K562 (cell line): ENCODE measurements at regions not wholly inside any gene's neighbourhood (a gene's known extent, or its start where the extent isn't known, plus 50 kb on each side); places are given as distances from the start of the nearest gene placed in this dataset.

Source experiments
- ATAC-seq: fragments of 200-7000 bp; cut with Tn5 transposase; 3 replicates; pipeline ENCODE4 v1.9.1; 2020; ENCODE audit warnings: moderate library complexity
- BruUV-seq: library from RNA; stranded (reverse); fragments of 400-500 nt; replicated peaks from 2 replicates; lab custom pipeline; 2021; lab: Mats Ljungman, UMichigan
- CTCF ChIA-PET: fragments of 300-600 bp; formaldehyde crosslinking; extraction: SDS; loops from one replicate; lab custom pipeline; 2021; ENCODE audit warnings: low intra/inter-chr PET ratio; lab: Yijun Ruan, JAX
- POLR2A ChIA-PET: fragments of 300-600, 350-650 bp; sonication (Branson Sonifier 250); formaldehyde crosslinking; extraction: SDS; loops from one replicate; lab custom pipeline; 2021; ENCODE audit warnings: antibody characterized with exemption, inconsistent platforms; lab: Yijun Ruan, JAX
- DNase-seq, 4 experiments: peaks; one replicate each; pipeline versions ENCODE4 v3.0.0 to v3.0.0-alpha.2; 2011 to 2018; ENCODE audit warnings: low spot score in 3 of 4, mixed read lengths in 3 of 4; ENCODE audit errors: extremely low read depth in 1 of 4
- FAIRE-seq: peaks from 2 replicates; lab custom pipeline; 2011; peaks lifted over from hg19 to GRCh38; lab: Jason Lieb, UNC
- H2AFZ ChIP-seq: 2 replicates; pipeline ENCODE4 v1.6.0; 2011; ENCODE audit warnings: low read depth, low read length, control low read depth, inconsistent platforms
- H3K27ac ChIP-seq: fragments of 200-600 bp; 3 replicates; pipeline ENCODE4 v1.8.0; 2011; ENCODE audit warnings: low read depth, mild to moderate bottlenecking, control low read depth, inconsistent platforms, low read length, moderate library complexity, mixed read lengths; ENCODE audit errors: extremely low read depth
- H3K27me3 ChIP-seq, 2 experiments: fragments of 300-600 bp in 1 of 2; 2 replicates in 1 of 2; 3 replicates in 1 of 2; pipeline versions ENCODE4 v1.6.0 to v1.8.0; 2011; ENCODE audit warnings: inconsistent platforms in 2 of 2, low read length in 2 of 2, mild to moderate bottlenecking in 1 of 2, mixed read lengths in 1 of 2, moderate library complexity in 1 of 2; ENCODE audit not compliant: control insufficient read depth in 2 of 2, insufficient read depth in 2 of 2
- H3K36me3 ChIP-seq: fragments of 300-600 bp; 3 replicates; pipeline ENCODE4 v1.8.0; 2011; ENCODE audit warnings: mild to moderate bottlenecking, low read length, inconsistent platforms; ENCODE audit not compliant: control insufficient read depth, insufficient read depth
- H3K4me1 ChIP-seq, 2 experiments: fragments of 200-600 bp in 1 of 2; replicated peaks in 1 of 2; 2 replicates in 1 of 2; 3 replicates in 1 of 2; pipeline versions ENCODE4 v1.5.1 to v1.8.0; 2011; ENCODE audit warnings: inconsistent platforms in 2 of 2, low read length in 2 of 2, mild to moderate bottlenecking in 1 of 2, mixed read lengths in 1 of 2, moderate library complexity in 1 of 2; ENCODE audit not compliant: control insufficient read depth in 2 of 2, insufficient read depth in 2 of 2
- H3K4me2 ChIP-seq: 2 replicates; pipeline ENCODE4 v1.6.1; 2011; ENCODE audit warnings: low read length, control low read depth, inconsistent platforms, mixed read lengths; ENCODE audit not compliant: insufficient read depth
- H3K4me3 ChIP-seq: fragments of 200-600 bp; sonication (generic), shearing (Covaris generic); 2 replicates; pipeline ENCODE4 v1.5.1; 2016; ENCODE audit warnings: control low read depth, inconsistent platforms
- H3K79me2 ChIP-seq: fragments of 200-600 bp; 3 replicates; pipeline ENCODE4 v1.8.0; 2011; ENCODE audit warnings: low read length, inconsistent platforms; ENCODE audit not compliant: control insufficient read depth, insufficient read depth
- H3K9ac ChIP-seq, 2 experiments: 2 replicates each; pipeline versions ENCODE4 v1.6.0 to v1.6.1; 2011; ENCODE audit warnings: low read depth in 2 of 2, low read length in 2 of 2, control low read depth in 1 of 2, inconsistent platforms in 1 of 2, mild to moderate bottlenecking in 1 of 2, mixed read lengths in 1 of 2; ENCODE audit not compliant: insufficient read depth in 1 of 2
- H3K9me1 ChIP-seq: one replicate; pipeline ENCODE4 v1.6.0; 2011; ENCODE audit warnings: inconsistent platforms, mild to moderate bottlenecking, low read length, moderate library complexity; ENCODE audit not compliant: control insufficient read depth, insufficient read depth
- H3K9me3 ChIP-seq: replicated peaks from 2 replicates; pipeline ENCODE4 v1.5.1; 2011; ENCODE audit warnings: low read depth, low read length, inconsistent platforms; ENCODE audit not compliant: control insufficient read depth, insufficient read depth
- H4K20me1 ChIP-seq: replicated peaks from 2 replicates; pipeline ENCODE4 v1.6.1; 2011; ENCODE audit warnings: low read length, inconsistent platforms, mixed read lengths; ENCODE audit not compliant: control insufficient read depth, insufficient read depth
- BACH1 ChIP-seq: fragments of 200-800 bp; sonication (Bioruptor generic); IDR thresholded peaks from 2 replicates; pipeline ENCODE4 v1.6.1; 2016; ENCODE audit warnings: missing genetic modification characterization, missing compliant biosample characterization
- HMGN3 ChIP-seq: IDR thresholded peaks from 2 replicates; pipeline ENCODE4 v1.6.1; 2011; ENCODE audit warnings: borderline replicate concordance, low read depth, mild to moderate bottlenecking, mixed read lengths, low read length; ENCODE audit not compliant: insufficient read length; ENCODE audit errors: extremely low read depth
- L3MBTL2 ChIP-seq: fragments of 450-650 bp; IDR thresholded peaks from 2 replicates; pipeline ENCODE4 v1.6.1; 2016; ENCODE audit warnings: mild to moderate bottlenecking, moderate library complexity
- RFX5 ChIP-seq: IDR thresholded peaks from 2 replicates; pipeline ENCODE4 v1.6.1; 2011; ENCODE audit warnings: low read depth, mild to moderate bottlenecking, improper control_type of control experiment, low read length
- TAF7 ChIP-seq: fragments of 450-650 bp; IDR thresholded peaks from 2 replicates; pipeline ENCODE4 v1.6.1; 2016; ENCODE audit warnings: missing genetic modification characterization, missing compliant biosample characterization
- WGBS: fragments of 100-300 bp; shearing (Covaris generic); methylation state at CpG from one replicate; pipeline ENCODE4 v1.1.6; 2016; ENCODE audit warnings: low coverage, mixed read lengths; ENCODE audit not compliant: insufficient coverage; ENCODE audit errors: missing lambda C conversion rate; 5-methylcytosine and 5-hydroxymethylcytosine counted together
- in situ Hi-C: fragments of 300-500 bp; cut with MboI; formaldehyde crosslinking; loops from 4 replicates; pipeline ENCODE4 v1.15.0; 2018; ENCODE audit warnings: inconsistent platforms, mixed read lengths
- intact Hi-C: fragments of 100-400 bp; cut with micrococcal nuclease; formaldehyde crosslinking; loops from 2 replicates; pipeline ENCODE4 v1.14.2; 2022
- TF ChIP-seq, protein P1 (sequence below): IDR thresholded peaks from 3 replicates; pipeline ENCODE4 v1.6.1; 2011; ENCODE audit warnings: borderline replicate concordance, mild to moderate bottlenecking, moderate library complexity; ENCODE audit not compliant: insufficient read length; ENCODE audit errors: extremely low read depth
- TF ChIP-seq, protein P2 (sequence below): fragments of 450-650 bp; IDR thresholded peaks from 2 replicates; pipeline ENCODE4 v1.6.1; 2017; ENCODE audit warnings: antibody characterized with exemption, mild to moderate bottlenecking
- TF ChIP-seq, protein P3 (sequence below): fragments of 250-450 bp; sonication (Bioruptor Pico); IDR thresholded peaks from 2 replicates; pipeline ENCODE4 v1.8.0; 2021; ENCODE audit warnings: borderline replicate concordance, mild to moderate bottlenecking, moderate library complexity; ENCODE audit not compliant: poor library complexity, severe bottlenecking
- TF ChIP-seq, protein P4 (sequence below): fragments of 450-650 bp; conservative IDR thresholded peaks from 2 replicates; pipeline ENCODE4 v1.6.1; 2016; ENCODE audit warnings: missing genetic modification characterization, low read depth, mild to moderate bottlenecking, control low read depth, missing compliant biosample characterization
- TF ChIP-seq, protein P5 (sequence below): sonication (generic); formaldehyde crosslinking; IDR thresholded peaks from 2 replicates; pipeline ENCODE4 v1.8.0; 2022; ENCODE audit warnings: mild to moderate bottlenecking, missing genetic modification reagents

DNA sequence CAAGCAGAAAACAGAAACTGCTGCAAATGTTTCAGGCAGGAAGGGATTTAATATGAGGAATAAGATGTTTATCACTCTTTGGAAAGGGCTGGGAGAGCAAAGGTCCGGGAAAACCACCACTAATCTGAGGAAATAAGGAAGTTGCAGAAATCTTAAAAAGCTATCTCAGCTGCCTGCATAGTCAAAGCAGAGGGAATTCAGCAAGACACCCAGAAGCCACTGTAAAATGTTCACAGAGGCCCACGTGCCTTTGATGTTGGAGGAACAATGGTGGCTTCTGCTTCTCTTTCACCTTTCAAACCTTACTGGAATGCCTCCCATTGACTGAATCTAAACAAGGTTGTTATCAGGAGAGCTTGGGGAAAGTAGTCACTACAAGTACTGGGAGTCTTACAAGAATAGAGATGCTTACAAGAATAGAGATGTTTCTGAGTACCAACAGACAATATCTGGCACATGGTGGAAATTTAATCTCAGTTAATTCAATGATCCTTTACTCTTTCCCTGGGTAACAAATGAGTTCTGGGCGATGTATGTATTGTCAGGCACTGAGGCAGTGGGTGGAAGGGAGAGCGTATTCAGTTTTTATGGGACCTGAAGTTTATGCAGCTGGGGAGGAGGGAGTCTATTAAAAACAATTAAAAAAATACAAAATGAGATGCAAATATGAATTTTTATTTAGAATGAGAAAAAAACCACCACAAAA, 56.1 kb upstream of the MED13 start:
- 51% methylated on average over 4 of the region's 4 CpGs for WGBS
- H3K36me3 ChIP-seq: no peaks in the 10 kb centered on the region
- in situ Hi-C loops (loop anchor here (25.0 kb wide), 1 partner anchor 684 kb away; no protein-coding TSS in a partner anchor), intact Hi-C loops (no loop called here)
- ChIA-PET POLR2A (interaction anchor here (0.9 kb wide), 2 partner anchors 12 to 49 kb away, joined by 3 to 4 read pairs; no protein-coding TSS in a partner anchor), CTCF (no interaction called here)
- no peak overlapping the region for H3K4me3 ChIP-seq
- no peak for FAIRE-seq
- no peaks in the 10 kb centered on the region for H3K27me3 ChIP-seq
- no peaks in the 10 kb centered on the region for H4K20me1 ChIP-seq
- no peak for DNase-seq
- no TSS peak for BruUV-seq
- no peak overlapping the region for H3K9ac ChIP-seq
- peaks cover 3 to 14% of the 10 kb centered on the region in 2 experiments; a peak in 4 of 5 replicates for H3K4me1 ChIP-seq
- peak overlapping the region; percentile 81 for H2AFZ ChIP-seq
- H3K9me1 ChIP-seq: no peaks in the 10 kb centered on the region
- H3K9me3 ChIP-seq: no peaks in the 10 kb centered on the region
- H3K4me2 ChIP-seq: no peak overlapping the region
- no peak; the same call in 2 of the 3 replicates for ATAC-seq
- no peak overlapping the region for H3K27ac ChIP-seq
- H3K79me2 ChIP-seq: no peaks in the 10 kb centered on the region
- TF ChIP-seq TAF7 (tag): no peak
- no peak for TF ChIP-seq HMGN3
- TF ChIP-seq, protein P1, sequence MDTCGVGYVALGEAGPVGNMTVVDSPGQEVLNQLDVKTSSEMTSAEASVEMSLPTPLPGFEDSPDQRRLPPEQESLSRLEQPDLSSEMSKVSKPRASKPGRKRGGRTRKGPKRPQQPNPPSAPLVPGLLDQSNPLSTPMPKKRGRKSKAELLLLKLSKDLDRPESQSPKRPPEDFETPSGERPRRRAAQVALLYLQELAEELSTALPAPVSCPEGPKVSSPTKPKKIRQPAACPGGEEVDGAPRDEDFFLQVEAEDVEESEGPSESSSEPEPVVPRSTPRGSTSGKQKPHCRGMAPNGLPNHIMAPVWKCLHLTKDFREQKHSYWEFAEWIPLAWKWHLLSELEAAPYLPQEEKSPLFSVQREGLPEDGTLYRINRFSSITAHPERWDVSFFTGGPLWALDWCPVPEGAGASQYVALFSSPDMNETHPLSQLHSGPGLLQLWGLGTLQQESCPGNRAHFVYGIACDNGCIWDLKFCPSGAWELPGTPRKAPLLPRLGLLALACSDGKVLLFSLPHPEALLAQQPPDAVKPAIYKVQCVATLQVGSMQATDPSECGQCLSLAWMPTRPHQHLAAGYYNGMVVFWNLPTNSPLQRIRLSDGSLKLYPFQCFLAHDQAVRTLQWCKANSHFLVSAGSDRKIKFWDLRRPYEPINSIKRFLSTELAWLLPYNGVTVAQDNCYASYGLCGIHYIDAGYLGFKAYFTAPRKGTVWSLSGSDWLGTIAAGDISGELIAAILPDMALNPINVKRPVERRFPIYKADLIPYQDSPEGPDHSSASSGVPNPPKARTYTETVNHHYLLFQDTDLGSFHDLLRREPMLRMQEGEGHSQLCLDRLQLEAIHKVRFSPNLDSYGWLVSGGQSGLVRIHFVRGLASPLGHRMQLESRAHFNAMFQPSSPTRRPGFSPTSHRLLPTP: no peak
- TF ChIP-seq, protein P2, sequence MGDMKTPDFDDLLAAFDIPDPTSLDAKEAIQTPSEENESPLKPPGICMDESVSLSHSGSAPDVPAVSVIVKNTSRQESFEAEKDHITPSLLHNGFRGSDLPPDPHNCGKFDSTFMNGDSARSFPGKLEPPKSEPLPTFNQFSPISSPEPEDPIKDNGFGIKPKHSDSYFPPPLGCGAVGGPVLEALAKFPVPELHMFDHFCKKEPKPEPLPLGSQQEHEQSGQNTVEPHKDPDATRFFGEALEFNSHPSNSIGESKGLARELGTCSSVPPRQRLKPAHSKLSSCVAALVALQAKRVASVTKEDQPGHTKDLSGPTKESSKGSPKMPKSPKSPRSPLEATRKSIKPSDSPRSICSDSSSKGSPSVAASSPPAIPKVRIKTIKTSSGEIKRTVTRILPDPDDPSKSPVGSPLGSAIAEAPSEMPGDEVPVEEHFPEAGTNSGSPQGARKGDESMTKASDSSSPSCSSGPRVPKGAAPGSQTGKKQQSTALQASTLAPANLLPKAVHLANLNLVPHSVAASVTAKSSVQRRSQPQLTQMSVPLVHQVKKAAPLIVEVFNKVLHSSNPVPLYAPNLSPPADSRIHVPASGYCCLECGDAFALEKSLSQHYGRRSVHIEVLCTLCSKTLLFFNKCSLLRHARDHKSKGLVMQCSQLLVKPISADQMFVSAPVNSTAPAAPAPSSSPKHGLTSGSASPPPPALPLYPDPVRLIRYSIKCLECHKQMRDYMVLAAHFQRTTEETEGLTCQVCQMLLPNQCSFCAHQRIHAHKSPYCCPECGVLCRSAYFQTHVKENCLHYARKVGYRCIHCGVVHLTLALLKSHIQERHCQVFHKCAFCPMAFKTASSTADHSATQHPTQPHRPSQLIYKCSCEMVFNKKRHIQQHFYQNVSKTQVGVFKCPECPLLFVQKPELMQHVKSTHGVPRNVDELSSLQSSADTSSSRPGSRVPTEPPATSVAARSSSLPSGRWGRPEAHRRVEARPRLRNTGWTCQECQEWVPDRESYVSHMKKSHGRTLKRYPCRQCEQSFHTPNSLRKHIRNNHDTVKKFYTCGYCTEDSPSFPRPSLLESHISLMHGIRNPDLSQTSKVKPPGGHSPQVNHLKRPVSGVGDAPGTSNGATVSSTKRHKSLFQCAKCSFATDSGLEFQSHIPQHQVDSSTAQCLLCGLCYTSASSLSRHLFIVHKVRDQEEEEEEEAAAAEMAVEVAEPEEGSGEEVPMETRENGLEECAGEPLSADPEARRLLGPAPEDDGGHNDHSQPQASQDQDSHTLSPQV: peak; percentile 28; the same call in 1 of the 2 replicates
- no peak for TF ChIP-seq RFX5
- TF ChIP-seq, protein P3, sequence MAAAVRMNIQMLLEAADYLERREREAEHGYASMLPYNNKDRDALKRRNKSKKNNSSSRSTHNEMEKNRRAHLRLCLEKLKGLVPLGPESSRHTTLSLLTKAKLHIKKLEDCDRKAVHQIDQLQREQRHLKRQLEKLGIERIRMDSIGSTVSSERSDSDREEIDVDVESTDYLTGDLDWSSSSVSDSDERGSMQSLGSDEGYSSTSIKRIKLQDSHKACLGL (CRISPR knock-in tag): no peak
- peak; percentile 71 for TF ChIP-seq L3MBTL2
- TF ChIP-seq BACH1: no peak
- TF ChIP-seq, protein P4, sequence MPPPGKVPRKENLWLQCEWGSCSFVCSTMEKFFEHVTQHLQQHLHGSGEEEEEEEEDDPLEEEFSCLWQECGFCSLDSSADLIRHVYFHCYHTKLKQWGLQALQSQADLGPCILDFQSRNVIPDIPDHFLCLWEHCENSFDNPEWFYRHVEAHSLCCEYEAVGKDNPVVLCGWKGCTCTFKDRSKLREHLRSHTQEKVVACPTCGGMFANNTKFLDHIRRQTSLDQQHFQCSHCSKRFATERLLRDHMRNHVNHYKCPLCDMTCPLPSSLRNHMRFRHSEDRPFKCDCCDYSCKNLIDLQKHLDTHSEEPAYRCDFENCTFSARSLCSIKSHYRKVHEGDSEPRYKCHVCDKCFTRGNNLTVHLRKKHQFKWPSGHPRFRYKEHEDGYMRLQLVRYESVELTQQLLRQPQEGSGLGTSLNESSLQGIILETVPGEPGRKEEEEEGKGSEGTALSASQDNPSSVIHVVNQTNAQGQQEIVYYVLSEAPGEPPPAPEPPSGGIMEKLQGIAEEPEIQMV: no peak
- TF ChIP-seq, protein P5, sequence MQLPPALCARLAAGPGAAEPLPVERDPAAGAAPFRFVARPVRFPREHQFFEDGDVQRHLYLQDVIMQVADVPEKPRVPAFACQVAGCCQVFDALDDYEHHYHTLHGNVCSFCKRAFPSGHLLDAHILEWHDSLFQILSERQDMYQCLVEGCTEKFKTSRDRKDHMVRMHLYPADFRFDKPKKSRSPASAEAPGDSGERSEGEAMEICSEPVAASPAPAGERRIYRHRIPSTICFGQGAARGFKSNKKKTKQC: no peak
